ENCODE measurements at regions not wholly inside any gene's neighbourhood (a gene's known extent, or its start where the extent isn't known, plus 50 kb on each side); places are given as distances from the start of the nearest gene placed in this dataset.
A peak's percentile ranks its signal among the peaks of the same experiment; 100 is the strongest.

DNA sequence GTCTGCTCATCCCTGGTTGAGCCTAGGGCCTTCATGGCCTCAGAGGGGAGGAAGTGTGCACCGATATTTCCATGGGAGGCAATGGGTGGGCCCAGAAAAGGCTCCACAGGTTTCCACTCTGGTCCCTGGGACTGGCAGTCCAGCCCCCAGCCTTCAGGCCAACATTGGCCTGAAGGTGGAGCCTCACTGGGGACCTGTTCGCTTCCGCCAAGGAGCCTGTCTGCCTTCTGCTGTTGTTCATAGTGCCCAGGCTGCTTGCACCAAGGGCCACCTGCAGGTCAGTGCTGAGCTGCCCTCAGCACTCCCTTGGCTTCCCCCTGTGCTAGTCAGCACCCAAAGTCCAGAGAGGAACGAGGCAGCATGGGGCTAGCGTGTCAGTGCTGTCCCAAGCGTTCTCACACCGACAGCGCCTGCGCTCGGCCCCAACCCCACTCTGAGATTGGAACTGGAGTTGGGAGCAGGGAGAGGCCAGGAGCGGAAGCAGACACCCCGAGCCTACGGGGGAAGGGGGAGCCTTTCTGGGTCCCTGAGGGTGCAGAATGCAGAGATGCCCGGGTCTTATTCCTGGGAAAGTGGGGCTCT is 720.7 kb downstream of the PCDH18 start:
- DNase-seq (ENCODE audit: low read depth) = no peak
- TF ChIP-seq, protein P1, sequence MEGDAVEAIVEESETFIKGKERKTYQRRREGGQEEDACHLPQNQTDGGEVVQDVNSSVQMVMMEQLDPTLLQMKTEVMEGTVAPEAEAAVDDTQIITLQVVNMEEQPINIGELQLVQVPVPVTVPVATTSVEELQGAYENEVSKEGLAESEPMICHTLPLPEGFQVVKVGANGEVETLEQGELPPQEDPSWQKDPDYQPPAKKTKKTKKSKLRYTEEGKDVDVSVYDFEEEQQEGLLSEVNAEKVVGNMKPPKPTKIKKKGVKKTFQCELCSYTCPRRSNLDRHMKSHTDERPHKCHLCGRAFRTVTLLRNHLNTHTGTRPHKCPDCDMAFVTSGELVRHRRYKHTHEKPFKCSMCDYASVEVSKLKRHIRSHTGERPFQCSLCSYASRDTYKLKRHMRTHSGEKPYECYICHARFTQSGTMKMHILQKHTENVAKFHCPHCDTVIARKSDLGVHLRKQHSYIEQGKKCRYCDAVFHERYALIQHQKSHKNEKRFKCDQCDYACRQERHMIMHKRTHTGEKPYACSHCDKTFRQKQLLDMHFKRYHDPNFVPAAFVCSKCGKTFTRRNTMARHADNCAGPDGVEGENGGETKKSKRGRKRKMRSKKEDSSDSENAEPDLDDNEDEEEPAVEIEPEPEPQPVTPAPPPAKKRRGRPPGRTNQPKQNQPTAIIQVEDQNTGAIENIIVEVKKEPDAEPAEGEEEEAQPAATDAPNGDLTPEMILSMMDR (IDR thresholded peaks at IDR 0.05; ENCODE audit: control insufficient read depth, insufficient read depth, low read depth, low read length, missing control alignments) = peak; percentile 5
- H3K4me3 ChIP-seq (ENCODE audit: control insufficient read depth, low read depth, low read length) = no peak overlapping the region

DNA sequence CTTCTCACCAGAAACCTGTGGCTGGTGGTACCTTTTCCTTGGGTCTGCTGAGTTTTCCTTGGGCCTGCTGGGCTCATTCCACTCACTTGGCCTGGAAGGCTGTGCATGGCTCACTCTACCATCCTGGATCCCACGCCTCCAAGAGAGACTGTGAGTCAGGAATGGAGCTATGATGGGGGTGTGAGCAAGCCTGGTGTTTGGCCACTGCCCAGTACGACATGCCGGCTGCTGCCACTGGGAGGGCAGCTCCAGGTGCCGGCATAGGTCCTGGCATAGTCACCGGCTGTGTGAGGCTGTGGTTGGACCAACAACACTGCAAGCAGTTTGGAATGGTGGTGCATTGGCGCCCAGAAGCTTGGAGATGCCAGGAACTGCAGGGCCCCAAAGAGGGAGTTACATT is 721.7 kb downstream of the PCDH18 start:
- TF ChIP-seq, protein P1 (IDR thresholded peaks at IDR 0.05; ENCODE audit: control insufficient read depth, insufficient read depth, low read depth, low read length, missing control alignments) = no peak
- no peak for DNase-seq (ENCODE audit: low read depth)
- no peak overlapping the region for H3K4me3 ChIP-seq (ENCODE audit: control insufficient read depth, low read depth, low read length)

DNA sequence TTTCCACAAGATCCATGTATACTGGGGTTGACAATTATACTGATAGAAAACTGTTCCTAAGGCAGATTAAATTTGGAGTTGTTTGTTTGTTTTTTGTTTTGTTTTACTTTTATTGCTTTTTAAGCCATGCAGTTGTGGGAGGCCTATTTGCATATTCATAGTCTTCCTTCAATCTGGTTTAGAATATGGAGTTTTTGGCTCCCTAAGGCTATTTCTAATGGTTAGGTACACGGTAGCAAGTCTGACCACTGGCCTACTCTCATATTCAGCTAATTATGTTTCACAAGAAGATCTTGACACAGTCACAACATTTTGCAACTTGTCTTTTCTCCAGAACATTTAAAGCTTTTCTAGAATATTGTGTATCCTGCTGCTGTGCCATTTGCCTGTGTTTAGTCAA is 725.5 kb downstream of the PCDH18 start:
- H3K4me3 ChIP-seq (ENCODE audit: control insufficient read depth, low read depth, low read length) = no peak overlapping the region
- no peak for DNase-seq (ENCODE audit: low read depth)
- TF ChIP-seq, protein P1 (IDR thresholded peaks at IDR 0.05; ENCODE audit: control insufficient read depth, insufficient read depth, low read depth, low read length, missing control alignments) = no peak

DNA sequence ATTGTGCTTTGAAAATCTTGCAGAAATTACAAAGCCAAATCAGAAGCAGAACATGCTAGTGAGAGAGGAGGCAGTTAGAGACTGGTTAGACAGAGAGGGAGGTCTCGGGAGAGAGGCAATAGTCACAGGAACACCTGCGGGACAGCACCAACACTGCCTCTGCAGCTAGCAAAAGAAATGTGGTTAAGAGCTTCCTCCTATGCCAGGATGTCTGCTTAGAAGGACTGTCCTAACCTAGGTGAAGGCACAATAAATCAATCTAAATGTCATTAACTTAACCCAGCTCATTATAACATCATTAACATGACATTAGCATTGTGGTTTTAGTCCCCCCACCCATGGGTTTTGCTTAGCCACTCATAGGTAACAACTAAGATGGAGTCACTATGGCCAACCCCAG is 726.7 kb downstream of the PCDH18 start:
- no peak for DNase-seq (ENCODE audit: low read depth)
- TF ChIP-seq, protein P1 (IDR thresholded peaks at IDR 0.05; ENCODE audit: control insufficient read depth, insufficient read depth, low read depth, low read length, missing control alignments) = no peak
- no peak overlapping the region for H3K4me3 ChIP-seq (ENCODE audit: control insufficient read depth, low read depth, low read length)

DNA sequence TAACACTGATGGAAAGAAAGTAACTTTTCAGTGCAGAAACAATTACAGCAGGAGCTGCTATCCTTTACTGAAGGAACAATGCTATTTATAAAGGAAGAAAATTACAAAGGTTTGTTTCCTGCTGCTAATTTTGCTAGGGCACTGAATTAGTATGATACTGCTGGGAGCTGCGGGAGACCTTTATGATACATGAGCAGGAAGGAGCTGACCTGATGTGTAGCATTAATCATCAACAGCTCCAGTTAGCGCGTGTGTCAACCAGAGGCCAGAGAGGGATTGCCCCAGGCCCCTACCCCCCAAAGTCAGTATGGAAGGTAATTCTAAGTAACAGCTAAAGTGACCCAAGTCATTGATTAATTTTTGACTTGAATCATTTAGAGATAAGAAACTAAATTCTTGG is 728.9 kb downstream of the PCDH18 start:
- TF ChIP-seq, protein P1 (IDR thresholded peaks at IDR 0.05; ENCODE audit: control insufficient read depth, insufficient read depth, low read depth, low read length, missing control alignments) = no peak
- no peak overlapping the region for H3K4me3 ChIP-seq (ENCODE audit: control insufficient read depth, low read depth, low read length)
- DNase-seq (ENCODE audit: low read depth) = no peak

DNA sequence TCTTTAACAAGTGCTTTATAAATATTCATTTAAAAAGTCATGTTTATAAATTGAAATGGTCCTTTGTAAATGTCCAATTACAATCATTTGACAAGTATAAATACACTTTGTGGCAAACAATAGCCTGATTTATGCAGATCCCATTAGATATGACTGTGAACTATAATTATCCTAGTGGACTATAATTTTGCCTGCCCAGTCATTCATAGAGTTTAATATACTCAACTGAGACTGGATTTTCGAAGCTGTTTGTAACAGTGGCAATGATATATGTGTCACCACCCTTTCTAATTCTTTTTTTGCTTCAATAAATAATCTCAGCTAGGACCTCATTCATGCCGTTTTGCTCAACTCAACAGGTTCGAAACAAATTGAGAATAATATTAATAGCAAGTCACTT is 732.0 kb downstream of the PCDH18 start:
- no peak overlapping the region for H3K4me3 ChIP-seq (ENCODE audit: control insufficient read depth, low read depth, low read length)
- no peak for DNase-seq (ENCODE audit: low read depth)
- TF ChIP-seq, protein P1 (IDR thresholded peaks at IDR 0.05; ENCODE audit: control insufficient read depth, insufficient read depth, low read depth, low read length, missing control alignments) = no peak

DNA sequence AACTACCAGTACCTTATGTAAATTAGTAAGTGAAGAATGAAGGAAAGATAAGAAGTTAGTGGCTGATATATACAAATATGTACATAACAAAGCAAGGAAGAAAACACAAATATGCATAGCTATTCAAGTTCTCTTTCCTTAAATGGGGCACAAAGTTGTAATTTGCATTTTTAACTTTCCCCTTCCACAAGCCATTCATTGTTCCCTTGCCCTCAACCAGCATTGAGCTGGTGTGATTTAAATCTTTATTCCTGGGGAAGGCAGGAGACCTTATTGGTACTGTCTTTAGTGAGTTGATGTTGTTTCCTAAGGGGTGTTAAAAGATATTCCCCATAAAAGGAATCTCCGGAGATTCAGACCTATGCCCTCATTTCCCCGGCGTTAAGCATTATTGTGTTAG is 735.3 kb downstream of the PCDH18 start:
- TF ChIP-seq, protein P1 (IDR thresholded peaks at IDR 0.05; ENCODE audit: control insufficient read depth, insufficient read depth, low read depth, low read length, missing control alignments) = no peak
- no peak overlapping the region for H3K4me3 ChIP-seq (ENCODE audit: control insufficient read depth, low read depth, low read length)
- DNase-seq (ENCODE audit: low read depth) = no peak
